ENCODE measurements at regions not wholly inside any gene's neighbourhood (a gene's known extent, or its start where the extent isn't known, plus 50 kb on each side); places are given as distances from the start of the nearest gene placed in this dataset.

GRCh38 chr3:153680526-153680925 lies 440.7 kb upstream of the ARHGEF26 start:
- DNase-seq (ENCODE audit: low spot score), result no peak
- Histone ChIP-seq H2BK120ac (ENCODE audit: low read depth, low read length) (no peak overlapping the region), H3K4me2 (ENCODE audit: insufficient read depth, low read length, poor library complexity, severe bottlenecking) (no peak overlapping the region), H3K27me3 (ENCODE audit: control insufficient read depth in 3 of 3, insufficient read depth in 3 of 3, low read depth in 1 of 3, low read length in 3 of 3) (no peaks in the 10 kb centered on the region), H3K9me3 (replicated peaks in 1 of 2; ENCODE audit: control insufficient read depth in 2 of 2, insufficient read depth in 1 of 2, low read depth in 1 of 2, low read length in 2 of 2) (no peaks in the 10 kb centered on the region), H2AK5ac (ENCODE audit: low read depth, low read length) (no peak overlapping the region), H3K18ac (ENCODE audit: low read length) (no peak overlapping the region), H2BK5ac (ENCODE audit: low read length) (no peak overlapping the region), H4K8ac (ENCODE audit: low read depth, low read length) (no peak overlapping the region), H4K91ac (ENCODE audit: low read depth, low read length, poor library complexity) (no peak overlapping the region), H2BK15ac (ENCODE audit: low read length) (no peak overlapping the region), H3K27ac (replicated peaks; ENCODE audit: low read length) (no peak overlapping the region), H3K4me3 (ENCODE audit: low read length in 2 of 2) (no peak overlapping the region), H3K14ac (ENCODE audit: low read length) (no peak overlapping the region), H3K79me1 (ENCODE audit: low read depth, low read length) (no peaks in the 10 kb centered on the region), H2BK12ac (ENCODE audit: low read length) (no peak overlapping the region), H2AFZ (ENCODE audit: low read length) (no peak overlapping the region), H3K23ac (ENCODE audit: low read depth, low read length, poor library complexity) (no peak overlapping the region), H3K9ac (ENCODE audit: low read depth, low read length, poor library complexity) (no peak overlapping the region), H3K4me1 (ENCODE audit: control insufficient read depth in 2 of 2, insufficient read depth in 1 of 2, low read depth in 1 of 2, low read length in 2 of 2) (no peaks in the 10 kb centered on the region), H3K36me3 (replicated peaks in 1 of 2; ENCODE audit: control insufficient read depth in 2 of 2, insufficient read depth in 2 of 2, low read length in 2 of 2) (no peaks in the 10 kb centered on the region), H3K4ac (ENCODE audit: low read length) (no peak overlapping the region)
- no CpG with 5 or more reads among the region's 1 CpG for WGBS, 2 donors (ENCODE audit: extremely low coverage in 2 of 2, insufficient read length in 2 of 2, insufficient replicate concordance in 1 of 2)

- Histone ChIP-seq H4K8ac (ENCODE audit: low read depth, low read length) (no peak overlapping the region), H3K9ac (ENCODE audit: low read depth, low read length, poor library complexity) (no peak overlapping the region), H2BK15ac (ENCODE audit: low read length) (no peak overlapping the region), H2BK5ac (ENCODE audit: low read length) (no peak overlapping the region), H4K91ac (ENCODE audit: low read depth, low read length, poor library complexity) (no peak overlapping the region), H3K14ac (ENCODE audit: low read length) (no peak overlapping the region), H3K27ac (replicated peaks; ENCODE audit: low read length) (no peak overlapping the region), H3K79me1 (ENCODE audit: low read depth, low read length) (no peaks in the 10 kb centered on the region), H3K23ac (ENCODE audit: low read depth, low read length, poor library complexity) (no peak overlapping the region), H2BK120ac (ENCODE audit: low read depth, low read length) (no peak overlapping the region), H2AK5ac (ENCODE audit: low read depth, low read length) (no peak overlapping the region), H3K4me1 (ENCODE audit: control insufficient read depth in 2 of 2, insufficient read depth in 1 of 2, low read depth in 1 of 2, low read length in 2 of 2) (no peaks in the 10 kb centered on the region), H3K9me3 (replicated peaks in 1 of 2; ENCODE audit: control insufficient read depth in 2 of 2, insufficient read depth in 1 of 2, low read depth in 1 of 2, low read length in 2 of 2) (no peaks in the 10 kb centered on the region), H3K4ac (ENCODE audit: low read length) (no peak overlapping the region), H3K27me3 (ENCODE audit: control insufficient read depth in 3 of 3, insufficient read depth in 3 of 3, low read depth in 1 of 3, low read length in 3 of 3) (no peaks in the 10 kb centered on the region), H3K4me3 (ENCODE audit: low read length in 2 of 2) (no peak overlapping the region), H3K36me3 (replicated peaks in 1 of 2; ENCODE audit: control insufficient read depth in 2 of 2, insufficient read depth in 2 of 2, low read length in 2 of 2) (no peaks in the 10 kb centered on the region), H3K4me2 (ENCODE audit: insufficient read depth, low read length, poor library complexity, severe bottlenecking) (no peak overlapping the region), H2AFZ (ENCODE audit: low read length) (no peak overlapping the region), H2BK12ac (ENCODE audit: low read length) (no peak overlapping the region), H3K18ac (ENCODE audit: low read length) (no peak overlapping the region)
- no CpG with 5 or more reads among the region's 1 CpG for WGBS, 2 donors (ENCODE audit: extremely low coverage in 2 of 2, insufficient read length in 2 of 2, insufficient replicate concordance in 1 of 2)
- no peak for DNase-seq (ENCODE audit: low spot score)
Observed at GRCh38 chr3:153681057-153681456, 440.1 kb upstream of the ARHGEF26 start.

- H2BK15ac ChIP-seq (ENCODE audit: low read length), result no peak overlapping the region
- H4K91ac ChIP-seq (ENCODE audit: low read depth, low read length, poor library complexity), result no peak overlapping the region
- H3K18ac ChIP-seq (ENCODE audit: low read length), result no peak overlapping the region
- no peaks in the 10 kb centered on the region for H3K27me3 ChIP-seq (ENCODE audit: control insufficient read depth in 3 of 3, insufficient read depth in 3 of 3, low read depth in 1 of 3, low read length in 3 of 3)
- peak overlapping the region; percentile 36 for H2AFZ ChIP-seq (ENCODE audit: low read length)
- no peak overlapping the region for H2BK5ac ChIP-seq (ENCODE audit: low read length)
- H3K36me3 ChIP-seq (replicated peaks in 1 of 2; ENCODE audit: control insufficient read depth in 2 of 2, insufficient read depth in 2 of 2, low read length in 2 of 2), result no peaks in the 10 kb centered on the region
- H3K79me1 ChIP-seq (ENCODE audit: low read depth, low read length), result no peaks in the 10 kb centered on the region
- no peak overlapping the region for H3K27ac ChIP-seq (replicated peaks; ENCODE audit: low read length)
- no peak overlapping the region for H3K23ac ChIP-seq (ENCODE audit: low read depth, low read length, poor library complexity)
- no peak overlapping the region for H2BK120ac ChIP-seq (ENCODE audit: low read depth, low read length)
- H3K9ac ChIP-seq (ENCODE audit: low read depth, low read length, poor library complexity), result no peak overlapping the region
- H3K4me1 ChIP-seq (ENCODE audit: control insufficient read depth in 2 of 2, insufficient read depth in 1 of 2, low read depth in 1 of 2, low read length in 2 of 2), result no peaks in the 10 kb centered on the region
- no peak overlapping the region for H3K4me2 ChIP-seq (ENCODE audit: insufficient read depth, low read length, poor library complexity, severe bottlenecking)
- no peak overlapping the region for H4K8ac ChIP-seq (ENCODE audit: low read depth, low read length)
- H3K9me3 ChIP-seq (replicated peaks in 1 of 2; ENCODE audit: control insufficient read depth in 2 of 2, insufficient read depth in 1 of 2, low read depth in 1 of 2, low read length in 2 of 2), result no peaks in the 10 kb centered on the region
- H3K4ac ChIP-seq (ENCODE audit: low read length), result no peak overlapping the region
- H2BK12ac ChIP-seq (ENCODE audit: low read length), result no peak overlapping the region
- H3K4me3 ChIP-seq (ENCODE audit: low read length in 2 of 2), result no peak overlapping the region
- no peak overlapping the region for H3K14ac ChIP-seq (ENCODE audit: low read length)
- no peak overlapping the region for H2AK5ac ChIP-seq (ENCODE audit: low read depth, low read length)
- no peak for DNase-seq (ENCODE audit: low spot score)
- no CpG with 5 or more reads among the region's 3 CpGs for WGBS, 2 donors (ENCODE audit: extremely low coverage in 2 of 2, insufficient read length in 2 of 2, insufficient replicate concordance in 1 of 2)
Observed at GRCh38 chr3:153688301-153689120, 432.7 kb upstream of the ARHGEF26 start.

- no CpG with 5 or more reads among the region's 3 CpGs for WGBS, 2 donors (ENCODE audit: extremely low coverage in 2 of 2, insufficient read length in 2 of 2, insufficient replicate concordance in 1 of 2)
- H2BK120ac ChIP-seq (ENCODE audit: low read depth, low read length), result no peak overlapping the region
- no peak overlapping the region for H2BK12ac ChIP-seq (ENCODE audit: low read length)
- no peak overlapping the region for H3K4me3 ChIP-seq (ENCODE audit: low read length in 2 of 2)
- no peak overlapping the region for H3K27ac ChIP-seq (replicated peaks; ENCODE audit: low read length)
- H4K91ac ChIP-seq (ENCODE audit: low read depth, low read length, poor library complexity), result no peak overlapping the region
- no peak overlapping the region for H3K4ac ChIP-seq (ENCODE audit: low read length)
- no peak overlapping the region for H3K23ac ChIP-seq (ENCODE audit: low read depth, low read length, poor library complexity)
- H3K79me1 ChIP-seq (ENCODE audit: low read depth, low read length), result no peaks in the 10 kb centered on the region
- H3K27me3 ChIP-seq (ENCODE audit: control insufficient read depth in 3 of 3, insufficient read depth in 3 of 3, low read depth in 1 of 3, low read length in 3 of 3), result no peaks in the 10 kb centered on the region
- no peak overlapping the region for H3K18ac ChIP-seq (ENCODE audit: low read length)
- no peaks in the 10 kb centered on the region for H3K4me1 ChIP-seq (ENCODE audit: control insufficient read depth in 2 of 2, insufficient read depth in 1 of 2, low read depth in 1 of 2, low read length in 2 of 2)
- no peak overlapping the region for H4K8ac ChIP-seq (ENCODE audit: low read depth, low read length)
- no peak overlapping the region for H3K4me2 ChIP-seq (ENCODE audit: insufficient read depth, low read length, poor library complexity, severe bottlenecking)
- H3K9ac ChIP-seq (ENCODE audit: low read depth, low read length, poor library complexity), result no peak overlapping the region
- H2AFZ ChIP-seq (ENCODE audit: low read length), result no peak overlapping the region
- DNase-seq (ENCODE audit: low spot score), result no peak
- no peaks in the 10 kb centered on the region for H3K36me3 ChIP-seq (replicated peaks in 1 of 2; ENCODE audit: control insufficient read depth in 2 of 2, insufficient read depth in 2 of 2, low read length in 2 of 2)
- H2AK5ac ChIP-seq (ENCODE audit: low read depth, low read length), result no peak overlapping the region
- H3K14ac ChIP-seq (ENCODE audit: low read length), result no peak overlapping the region
- no peaks in the 10 kb centered on the region for H3K9me3 ChIP-seq (replicated peaks in 1 of 2; ENCODE audit: control insufficient read depth in 2 of 2, insufficient read depth in 1 of 2, low read depth in 1 of 2, low read length in 2 of 2)
- H2BK15ac ChIP-seq (ENCODE audit: low read length), result no peak overlapping the region
- no peak overlapping the region for H2BK5ac ChIP-seq (ENCODE audit: low read length)
Observed at GRCh38 chr3:153693207-153693606, 428.0 kb upstream of the ARHGEF26 start.
